ENCODE measurements at regions not wholly inside any gene's neighbourhood (a gene's known extent, or its start where the extent isn't known, plus 50 kb on each side); places are given as distances from the start of the nearest gene placed in this dataset.

DNA sequence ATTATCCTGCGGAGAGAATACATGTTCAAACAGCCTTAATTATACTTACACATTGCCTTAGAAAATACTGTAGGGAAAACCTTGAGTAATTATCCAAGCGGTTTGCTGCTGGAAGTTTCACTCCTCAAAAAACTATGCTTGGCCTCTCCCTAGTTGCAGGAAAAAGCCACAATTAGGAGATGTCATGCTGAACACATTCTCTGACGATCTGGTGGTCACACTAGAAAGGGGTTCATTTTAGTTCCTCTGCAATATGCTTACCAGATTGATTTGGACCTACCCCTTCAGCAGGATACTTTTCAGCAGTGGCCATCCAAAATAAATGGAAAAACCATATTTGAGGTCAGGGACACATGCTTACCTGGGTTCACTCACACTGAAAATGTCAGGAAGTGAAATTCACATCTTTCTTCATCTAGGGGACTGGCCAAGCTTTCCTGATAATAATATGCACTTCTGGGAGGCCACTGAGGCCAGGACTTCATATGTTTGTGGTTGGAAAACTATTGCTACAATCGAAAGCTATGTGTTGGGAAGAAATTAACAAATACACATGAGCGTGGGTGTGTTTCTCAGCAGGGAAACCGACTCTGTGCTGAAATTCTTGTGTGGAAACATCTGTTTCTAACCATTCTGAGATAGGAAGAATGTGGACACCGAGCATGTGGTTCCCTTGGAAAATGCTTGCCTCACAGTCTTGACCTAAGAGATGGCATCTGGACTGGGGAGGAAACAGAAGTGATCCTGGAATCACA, 68.8 kb downstream of the ATXN3L start:
- TF ChIP-seq POLR2A (IDR thresholded peaks at IDR 0.05; ENCODE audit: low read length), result no peak
- no peak for TF ChIP-seq GATA1 (IDR thresholded peaks at IDR 0.05; ENCODE audit: low read depth, low read length)
